Suprapubic skin (tissue), 3 donors: ENCODE measurements at regions not wholly inside any gene's neighbourhood (a gene's known extent, or its start where the extent isn't known, plus 50 kb on each side); places are given as distances from the start of the nearest gene placed in this dataset.

Source experiments
- EP300 ChIP-seq: sonication (generic); formaldehyde crosslinking; IDR thresholded peaks from one replicate; pipeline ENCODE4 v1.6.1; 2017; ENCODE audit warnings: antibody characterized with exemption
- POLR2A ChIP-seq, 2 donors: fragments of 450-650 bp; IDR thresholded peaks; one replicate each; pipeline ENCODE4 v1.6.1; 2017; ENCODE audit warnings: antibody characterized with exemption in 2 of 2, mild to moderate bottlenecking in 2 of 2, moderate library complexity in 2 of 2
- TF ChIP-seq, protein P1 (sequence below), 2 donors: fragments of 200-600 bp in 1 of 2; fragments of 450-650 bp in 1 of 2; sonication (generic) in 1 of 2; IDR thresholded peaks; one replicate each; pipeline ENCODE4 v1.5.1; 2016 to 2019; ENCODE audit warnings: antibody characterized with exemption in 2 of 2, mild to moderate bottlenecking in 1 of 2, moderate library complexity in 1 of 2

GRCh38 chr3:75982151-75982550 is 196.8 kb upstream of the ZNF717 start:
- TF ChIP-seq, protein P1, sequence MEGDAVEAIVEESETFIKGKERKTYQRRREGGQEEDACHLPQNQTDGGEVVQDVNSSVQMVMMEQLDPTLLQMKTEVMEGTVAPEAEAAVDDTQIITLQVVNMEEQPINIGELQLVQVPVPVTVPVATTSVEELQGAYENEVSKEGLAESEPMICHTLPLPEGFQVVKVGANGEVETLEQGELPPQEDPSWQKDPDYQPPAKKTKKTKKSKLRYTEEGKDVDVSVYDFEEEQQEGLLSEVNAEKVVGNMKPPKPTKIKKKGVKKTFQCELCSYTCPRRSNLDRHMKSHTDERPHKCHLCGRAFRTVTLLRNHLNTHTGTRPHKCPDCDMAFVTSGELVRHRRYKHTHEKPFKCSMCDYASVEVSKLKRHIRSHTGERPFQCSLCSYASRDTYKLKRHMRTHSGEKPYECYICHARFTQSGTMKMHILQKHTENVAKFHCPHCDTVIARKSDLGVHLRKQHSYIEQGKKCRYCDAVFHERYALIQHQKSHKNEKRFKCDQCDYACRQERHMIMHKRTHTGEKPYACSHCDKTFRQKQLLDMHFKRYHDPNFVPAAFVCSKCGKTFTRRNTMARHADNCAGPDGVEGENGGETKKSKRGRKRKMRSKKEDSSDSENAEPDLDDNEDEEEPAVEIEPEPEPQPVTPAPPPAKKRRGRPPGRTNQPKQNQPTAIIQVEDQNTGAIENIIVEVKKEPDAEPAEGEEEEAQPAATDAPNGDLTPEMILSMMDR (IDR thresholded peaks at IDR 0.05) = no peak
- TF ChIP-seq POLR2A (IDR thresholded peaks at IDR 0.05) (no peak), EP300 (no peak)
